Endodermal cell (in vitro differentiated cells): ENCODE measurements at regions not wholly inside any gene's neighbourhood (a gene's known extent, or its start where the extent isn't known, plus 50 kb on each side); places are given as distances from the start of the nearest gene placed in this dataset.
"Not testable (repeated sequence)": the region's sequence is repeated elsewhere in the genome, so short reads cannot be mapped to it uniquely, and the experiment has no call there.

Experiments used
- DNase-seq: peaks from one replicate; pipeline ENCODE4 v3.0.0-alpha.2; 2017
- H3K27ac ChIP-seq: 2 replicates; pipeline ENCODE4 v1.5.1; 2013; ENCODE audit warnings: mild to moderate bottlenecking, low read depth, low read length, moderate library complexity
- H3K27me3 ChIP-seq: 2 replicates; pipeline ENCODE4 v1.6.1; 2013; ENCODE audit warnings: mild to moderate bottlenecking, low read length, moderate library complexity; ENCODE audit not compliant: insufficient read depth, control insufficient read depth, poor library complexity, severe bottlenecking
- H3K36me3 ChIP-seq: 2 replicates; pipeline ENCODE4 v1.7.0; 2013; ENCODE audit warnings: mild to moderate bottlenecking, low read length, moderate library complexity; ENCODE audit not compliant: control insufficient read depth, insufficient read depth
- H3K4me1 ChIP-seq: one replicate; pipeline ENCODE4 v1.7.0; 2013; ENCODE audit warnings: low read length; ENCODE audit not compliant: control insufficient read depth, insufficient read depth
- H3K4me3 ChIP-seq: 2 replicates; pipeline ENCODE4 v1.5.1; 2013; ENCODE audit warnings: mild to moderate bottlenecking, low read length, moderate library complexity
- H3K9ac ChIP-seq: 2 replicates; pipeline ENCODE4 v1.6.1; 2013; ENCODE audit warnings: mild to moderate bottlenecking, low read length, moderate library complexity; ENCODE audit not compliant: poor library complexity, severe bottlenecking; ENCODE audit errors: extremely low read depth
- H3K9me3 ChIP-seq: 2 replicates; pipeline ENCODE4 v1.6.1; 2013; ENCODE audit warnings: mild to moderate bottlenecking, low read length, moderate library complexity; ENCODE audit not compliant: control insufficient read depth
- H3K27ac Mint-ChIP-seq: 2 replicates; pipeline ENCODE4 v1.8.0; 2020; ENCODE audit warnings: mixed read lengths
- H3K27me3 Mint-ChIP-seq: 2 replicates; pipeline ENCODE4 v1.8.0; 2021; ENCODE audit warnings: mild to moderate bottlenecking, mixed read lengths; ENCODE audit not compliant: insufficient read depth
- H3K36me3 Mint-ChIP-seq: 2 replicates; pipeline ENCODE4 v1.8.0; 2020; ENCODE audit warnings: low read depth, mixed read lengths
- H3K4me1 Mint-ChIP-seq: 2 replicates; pipeline ENCODE4 v1.8.0; 2020; ENCODE audit warnings: mixed read lengths
- H3K4me3 Mint-ChIP-seq: 2 replicates; pipeline ENCODE4 v1.8.0; 2020; ENCODE audit warnings: mild to moderate bottlenecking, moderate library complexity, mixed read lengths
- H3K9me3 Mint-ChIP-seq: 2 replicates; pipeline ENCODE4 v1.8.0; 2020; ENCODE audit warnings: mild to moderate bottlenecking, mixed read lengths
- CTCF ChIP-seq: fragments of 200-600 bp; sonication (generic); conservative IDR thresholded peaks from 2 replicates; pipeline ENCODE4 v1.5.0; 2021; ENCODE audit warnings: antibody characterized with exemption, mild to moderate bottlenecking
- WGBS, 2 experiments: methylation state at CpG; one replicate each; pipeline versions ENCODE4 v1.1.5 to v1.1.7; 2013; ENCODE audit warnings: missing lambda C conversion rate in 2 of 2, mixed read lengths in 1 of 2; ENCODE audit not compliant: insufficient coverage in 1 of 2, insufficient read length in 1 of 2; 5-methylcytosine and 5-hydroxymethylcytosine counted together

GRCh38 chr5:1733369-1733768 is 66.3 kb downstream of the MRPL36 start:
- Histone ChIP-seq H3K4me3 (no peak overlapping the region), H3K27me3 (no peaks in the 10 kb centered on the region), H3K9ac (no peak overlapping the region), H3K4me1 (no peaks in the 10 kb centered on the region), H3K9me3 (no peaks in the 10 kb centered on the region), H3K27ac (no peak overlapping the region), H3K36me3 (no peaks in the 10 kb centered on the region)
- H3K9me3 Mint-ChIP-seq: no peaks in the 10 kb centered on the region
- no peak overlapping the region for H3K27ac Mint-ChIP-seq
- H3K36me3 Mint-ChIP-seq: no peaks in the 10 kb centered on the region
- no peak overlapping the region for H3K4me3 Mint-ChIP-seq
- no peaks in the 10 kb centered on the region for H3K4me1 Mint-ChIP-seq
- TF ChIP-seq CTCF: no peak
- H3K27me3 Mint-ChIP-seq: peaks cover 4% of the 10 kb centered on the region
- 89 to 94% methylated on average over 4 to 7 of the region's 7 CpGs for WGBS, 2 experiments
- DNase-seq: peak; percentile 18

- Mint-ChIP-seq H3K4me1 (no peaks in the 10 kb centered on the region), H3K4me3 (no peak overlapping the region), H3K9me3 (no peaks in the 10 kb centered on the region), H3K27ac (no peak overlapping the region), H3K36me3 (no peaks in the 10 kb centered on the region), H3K27me3 (peaks cover 4% of the 10 kb centered on the region)
- peak; percentile 25 for DNase-seq
- no peaks in the 10 kb centered on the region for H3K27me3 ChIP-seq
- TF ChIP-seq CTCF: no peak
- no peak overlapping the region for H3K9ac ChIP-seq
- WGBS, 2 experiments: 93% methylated on average over 5 of the region's 5 CpGs; no CpG with 5 or more reads in 1 of the 2 experiments
- no peak overlapping the region for H3K4me3 ChIP-seq
- H3K27ac ChIP-seq: no peak overlapping the region
- H3K4me1 ChIP-seq: no peaks in the 10 kb centered on the region
- no peaks in the 10 kb centered on the region for H3K36me3 ChIP-seq
- H3K9me3 ChIP-seq: no peaks in the 10 kb centered on the region
Measured at GRCh38 chr5:1732945-1733344, 66.7 kb downstream of the MRPL36 start.

- H3K27me3 ChIP-seq: no peaks in the 10 kb centered on the region
- no peak overlapping the region for H3K27ac ChIP-seq
- H3K4me3 Mint-ChIP-seq: no peak overlapping the region
- H3K9ac ChIP-seq: no peak overlapping the region
- H3K4me1 Mint-ChIP-seq: no peaks in the 10 kb centered on the region
- WGBS, 2 experiments: 90 to 100% methylated on average over 4 to 9 of the region's 9 CpGs
- peaks cover 8% of the 10 kb centered on the region for H3K27me3 Mint-ChIP-seq
- no peak overlapping the region for H3K4me3 ChIP-seq
- no peak overlapping the region for H3K27ac Mint-ChIP-seq
- H3K36me3 ChIP-seq: no peaks in the 10 kb centered on the region
- no peaks in the 10 kb centered on the region for H3K9me3 Mint-ChIP-seq
- no peaks in the 10 kb centered on the region for H3K36me3 Mint-ChIP-seq
- peak; percentile 32 for DNase-seq
- TF ChIP-seq CTCF: no peak
- H3K9me3 ChIP-seq: no peaks in the 10 kb centered on the region
- H3K4me1 ChIP-seq: no peaks in the 10 kb centered on the region
Measured at GRCh38 chr5:1732238-1732941, 67.2 kb downstream of the MRPL36 start.

GRCh38 chr5:1731855-1732237 is 67.8 kb downstream of the MRPL36 start:
- H3K27me3 Mint-ChIP-seq, H3K36me3 Mint-ChIP-seq, H3K9ac ChIP-seq, H3K9me3 ChIP-seq, H3K4me3 Mint-ChIP-seq, H3K27ac Mint-ChIP-seq, H3K4me1 Mint-ChIP-seq, H3K36me3 ChIP-seq, H3K27ac ChIP-seq, H3K4me1 ChIP-seq, H3K9me3 Mint-ChIP-seq, H3K4me3 ChIP-seq, H3K27me3 ChIP-seq: not testable (repeated sequence)
- DNase-seq: peak; percentile 11
- WGBS, 2 experiments: 80 to 90% methylated on average over 2 to 4 of the region's 4 CpGs
